MCF 10A (cell line): ENCODE measurements at regions not wholly inside any gene's neighbourhood (a gene's known extent, or its start where the extent isn't known, plus 50 kb on each side); places are given as distances from the start of the nearest gene placed in this dataset.
A peak's percentile ranks its signal among the peaks of the same experiment; 100 is the strongest.

Source experiments
- BruUV-seq: library from RNA; stranded (reverse); fragments of 400-500 nt; replicated peaks from 2 replicates; lab custom pipeline; 2021; lab: Mats Ljungman, UMichigan
- CTCF ChIA-PET: fragments of 300-600 bp; sonication (Branson Sonifier 250); formaldehyde crosslinking; extraction: SDS; loops from one replicate; lab custom pipeline; 2021; ENCODE audit warnings: antibody characterized with exemption, inconsistent platforms; lab: Yijun Ruan, JAX
- POLR2A ChIA-PET: fragments of 300-600, 350-650 bp; sonication (Branson Sonifier 250); formaldehyde crosslinking; extraction: SDS; loops from one replicate; lab custom pipeline; 2020; ENCODE audit warnings: antibody characterized with exemption, inconsistent platforms; lab: Yijun Ruan, JAX
- DNase-seq: peaks from one replicate; pipeline ENCODE4 v3.0.0-alpha.2; 2018; ENCODE audit not compliant: unreplicated experiment
- H3K27ac Mint-ChIP-seq: one replicate; pipeline ENCODE4 v1.8.0; 2022; ENCODE audit warnings: mild to moderate bottlenecking, low read depth, mixed read lengths; ENCODE audit not compliant: unreplicated experiment
- H3K27me3 Mint-ChIP-seq: one replicate; pipeline ENCODE4 v1.8.0; 2022; ENCODE audit warnings: mixed read lengths; ENCODE audit not compliant: insufficient read depth, unreplicated experiment
- H3K36me3 Mint-ChIP-seq: one replicate; pipeline ENCODE4 v1.8.0; 2022; ENCODE audit warnings: mild to moderate bottlenecking, moderate library complexity, mixed read lengths; ENCODE audit not compliant: insufficient read depth, unreplicated experiment
- H3K4me1 Mint-ChIP-seq: one replicate; pipeline ENCODE4 v1.8.0; 2022; ENCODE audit warnings: mixed read lengths; ENCODE audit not compliant: insufficient read depth, unreplicated experiment
- H3K4me3 Mint-ChIP-seq: one replicate; pipeline ENCODE4 v1.8.0; 2022; ENCODE audit warnings: mild to moderate bottlenecking, moderate library complexity, mixed read lengths; ENCODE audit not compliant: unreplicated experiment
- H3K9me3 Mint-ChIP-seq: one replicate; pipeline ENCODE4 v1.8.0; 2022; ENCODE audit warnings: mixed read lengths; ENCODE audit not compliant: unreplicated experiment
- intact Hi-C: fragments of 100-400 bp; cut with micrococcal nuclease; formaldehyde crosslinking; loops from 2 replicates; pipeline ENCODE4 v1.14.1; 2022
- TF ChIP-seq, protein P1 (sequence below): fragments of 200-600 bp; IDR thresholded peaks from one replicate; pipeline ENCODE4 v1.8.0; 2022; ENCODE audit warnings: antibody characterized with exemption, mild to moderate bottlenecking; ENCODE audit not compliant: unreplicated experiment

DNA sequence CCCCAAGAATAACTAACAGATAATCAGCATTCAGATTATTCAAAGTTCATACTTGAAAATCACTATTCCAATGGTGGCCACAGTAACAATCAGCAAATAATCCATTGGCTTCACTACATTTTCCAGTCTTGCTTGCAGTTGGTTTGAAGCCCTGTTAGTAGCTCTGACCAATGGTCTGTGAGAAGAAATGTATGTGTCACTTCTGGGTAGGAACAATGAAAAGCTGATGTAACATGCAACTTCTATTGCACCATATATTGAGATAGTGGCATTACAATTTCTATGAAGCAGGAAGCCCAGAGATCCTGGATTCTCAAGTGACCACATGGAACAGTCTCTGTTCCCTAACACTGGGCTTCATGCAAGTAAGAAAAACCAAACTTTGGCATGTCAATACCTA, 250.9 kb upstream of the DAB1 start:
- Mint-ChIP-seq H3K4me3 (no peak overlapping the region), H3K9me3 (no peaks in the 10 kb centered on the region), H3K27me3 (no peaks in the 10 kb centered on the region), H3K36me3 (no peaks in the 10 kb centered on the region), H3K4me1 (no peaks in the 10 kb centered on the region), H3K27ac (no peak overlapping the region)
- TF ChIP-seq, protein P1, sequence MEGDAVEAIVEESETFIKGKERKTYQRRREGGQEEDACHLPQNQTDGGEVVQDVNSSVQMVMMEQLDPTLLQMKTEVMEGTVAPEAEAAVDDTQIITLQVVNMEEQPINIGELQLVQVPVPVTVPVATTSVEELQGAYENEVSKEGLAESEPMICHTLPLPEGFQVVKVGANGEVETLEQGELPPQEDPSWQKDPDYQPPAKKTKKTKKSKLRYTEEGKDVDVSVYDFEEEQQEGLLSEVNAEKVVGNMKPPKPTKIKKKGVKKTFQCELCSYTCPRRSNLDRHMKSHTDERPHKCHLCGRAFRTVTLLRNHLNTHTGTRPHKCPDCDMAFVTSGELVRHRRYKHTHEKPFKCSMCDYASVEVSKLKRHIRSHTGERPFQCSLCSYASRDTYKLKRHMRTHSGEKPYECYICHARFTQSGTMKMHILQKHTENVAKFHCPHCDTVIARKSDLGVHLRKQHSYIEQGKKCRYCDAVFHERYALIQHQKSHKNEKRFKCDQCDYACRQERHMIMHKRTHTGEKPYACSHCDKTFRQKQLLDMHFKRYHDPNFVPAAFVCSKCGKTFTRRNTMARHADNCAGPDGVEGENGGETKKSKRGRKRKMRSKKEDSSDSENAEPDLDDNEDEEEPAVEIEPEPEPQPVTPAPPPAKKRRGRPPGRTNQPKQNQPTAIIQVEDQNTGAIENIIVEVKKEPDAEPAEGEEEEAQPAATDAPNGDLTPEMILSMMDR: no peak
- no TSS peak for BruUV-seq
- CTCF ChIA-PET: interaction anchor here (1.2 kb wide), 1 partner anchor 39 kb away, joined by 3 read pairs; no protein-coding TSS in a partner anchor
- intact Hi-C loops: no loop called here
- POLR2A ChIA-PET: no interaction called here
- DNase-seq: peak; percentile 18

DNA sequence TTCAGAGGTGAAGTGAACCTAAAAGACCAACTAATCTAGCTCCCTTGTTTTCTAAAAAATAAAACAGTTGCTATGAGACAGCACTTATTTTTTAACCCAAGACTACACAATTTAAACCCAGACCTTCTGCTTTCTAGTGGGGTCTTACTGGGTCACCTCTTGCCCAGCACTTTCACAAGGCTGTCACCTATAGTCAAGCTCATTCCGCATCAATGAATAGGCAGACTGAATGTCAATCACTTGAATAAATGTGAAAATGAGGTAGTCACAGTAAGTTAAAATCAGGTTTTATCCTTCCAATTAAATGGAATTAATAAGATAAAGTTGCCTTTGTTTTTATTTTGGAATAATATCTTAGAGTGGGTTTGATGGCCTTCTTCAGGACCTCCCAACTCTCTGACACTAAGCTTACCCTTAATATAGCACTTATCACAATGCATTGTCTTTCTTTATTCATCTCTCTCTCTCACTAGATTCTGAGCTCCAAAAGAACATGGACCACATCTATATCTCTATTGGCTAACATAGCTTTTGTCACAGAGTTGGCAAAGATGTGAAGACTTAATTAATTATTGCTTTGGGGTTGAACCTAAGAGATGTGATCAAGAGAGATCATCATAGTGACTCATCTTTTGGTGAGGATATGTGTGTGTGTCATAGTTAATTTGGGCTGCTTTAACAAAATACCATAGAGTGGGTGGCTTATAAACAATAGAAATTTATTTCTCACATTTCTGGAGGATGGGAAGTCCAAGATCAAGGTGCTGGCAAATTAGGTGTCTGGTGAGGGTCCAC, 248.7 kb upstream of the DAB1 start:
- no peaks in the 10 kb centered on the region for H3K27me3 Mint-ChIP-seq
- H3K36me3 Mint-ChIP-seq: no peaks in the 10 kb centered on the region
- no peak overlapping the region for H3K27ac Mint-ChIP-seq
- no peak for DNase-seq
- H3K9me3 Mint-ChIP-seq: no peaks in the 10 kb centered on the region
- H3K4me3 Mint-ChIP-seq: no peak overlapping the region
- ChIA-PET CTCF (no interaction called here), POLR2A (no interaction called here)
- TF ChIP-seq, protein P1: no peak
- intact Hi-C loops: no loop called here
- no TSS peak for BruUV-seq
- H3K4me1 Mint-ChIP-seq: no peaks in the 10 kb centered on the region

DNA sequence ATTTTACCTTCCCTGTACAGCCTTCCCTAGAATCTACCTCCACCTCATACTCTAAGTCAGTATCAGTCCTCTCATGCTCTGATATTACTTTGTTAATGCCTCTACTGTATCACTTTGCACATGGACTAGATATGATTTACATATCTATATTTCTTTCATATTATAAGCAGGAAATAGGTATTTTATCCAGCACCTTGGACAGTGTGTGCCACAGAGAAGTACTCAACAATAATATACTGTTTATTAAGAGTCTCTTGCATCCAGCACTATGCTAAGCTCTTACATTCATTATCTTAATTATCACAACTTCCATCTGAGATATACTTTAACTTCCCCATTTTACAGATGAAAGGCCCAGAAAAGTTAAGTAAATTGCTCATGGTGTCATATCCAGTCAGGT, 247.9 kb upstream of the DAB1 start:
- no peak overlapping the region for H3K27ac Mint-ChIP-seq
- no peaks in the 10 kb centered on the region for H3K36me3 Mint-ChIP-seq
- BruUV-seq: no TSS peak

DNA sequence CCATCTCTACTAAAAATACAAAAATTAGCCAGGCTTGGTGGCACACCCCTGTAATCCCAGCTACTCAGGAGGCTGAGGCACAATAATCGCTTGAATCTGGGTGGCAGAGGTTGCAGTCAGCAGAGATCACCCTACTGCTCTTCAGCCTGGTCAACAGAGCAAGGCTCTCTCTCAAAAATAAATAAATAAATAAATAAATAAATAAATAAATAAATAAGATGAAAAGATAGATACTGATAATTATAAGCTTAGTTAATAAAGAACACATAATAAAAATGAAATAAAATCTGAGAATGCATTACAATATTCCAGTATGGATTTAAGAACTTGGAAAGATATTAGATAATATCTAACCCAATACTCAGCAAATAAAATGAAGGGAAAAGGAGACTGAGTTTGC, 235.9 kb upstream of the DAB1 start:
- CTCF ChIA-PET: no interaction called here
- Mint-ChIP-seq H3K27me3 (peaks cover 9% of the 10 kb centered on the region), H3K4me1 (no peaks in the 10 kb centered on the region), H3K9me3 (no peaks in the 10 kb centered on the region), H3K4me3 (no peak overlapping the region), H3K27ac (no peak overlapping the region), H3K36me3 (peaks cover 5% of the 10 kb centered on the region)
- DNase-seq: no peak
- TF ChIP-seq, protein P1: no peak
- intact Hi-C loops: no loop called here
- BruUV-seq: no TSS peak
- POLR2A ChIA-PET: interaction anchor here (0.6 kb wide), 1 partner anchor 962 kb away, joined by 3 read pairs; no protein-coding TSS in a partner anchor

More for the DNA sequence above, 247.9 kb upstream of the DAB1 start:
- H3K9me3 Mint-ChIP-seq: no peaks in the 10 kb centered on the region
- CTCF ChIA-PET: interaction anchor here (0.7 kb wide), 1 partner anchor 529 kb away, joined by 4 read pairs; no protein-coding TSS in a partner anchor
- no peaks in the 10 kb centered on the region for H3K27me3 Mint-ChIP-seq
- H3K4me3 Mint-ChIP-seq: no peak overlapping the region
- TF ChIP-seq, protein P1: no peak
- DNase-seq: no peak
- POLR2A ChIA-PET: no interaction called here
- no peaks in the 10 kb centered on the region for H3K4me1 Mint-ChIP-seq
- intact Hi-C loops: no loop called here
